ENCODE measurements at regions not wholly inside any gene's neighbourhood (a gene's known extent, or its start where the extent isn't known, plus 50 kb on each side); places are given as distances from the start of the nearest gene placed in this dataset.
"Not testable (repeated sequence)": the region's sequence is repeated elsewhere in the genome, so short reads cannot be mapped to it uniquely, and the experiment has no call there.

GRCh38 chr2:184444217-184444616 lies 154.1 kb upstream of the ZNF804A start:
- intact Hi-C loops (cut with micrococcal nuclease) = no loop called here
- Mint-ChIP-seq H3K4me3 (no peak overlapping the region), H3K27me3 (ENCODE audit: insufficient read depth) (no peaks in the 10 kb centered on the region), H3K4me1 (ENCODE audit: low read depth) (no peaks in the 10 kb centered on the region), H3K36me3 (ENCODE audit: low read depth) (no peaks in the 10 kb centered on the region), H3K9me3 (no peaks in the 10 kb centered on the region), H3K27ac (no peak overlapping the region)
- DNase-seq (ENCODE audit: low spot score) = no peak

DNA sequence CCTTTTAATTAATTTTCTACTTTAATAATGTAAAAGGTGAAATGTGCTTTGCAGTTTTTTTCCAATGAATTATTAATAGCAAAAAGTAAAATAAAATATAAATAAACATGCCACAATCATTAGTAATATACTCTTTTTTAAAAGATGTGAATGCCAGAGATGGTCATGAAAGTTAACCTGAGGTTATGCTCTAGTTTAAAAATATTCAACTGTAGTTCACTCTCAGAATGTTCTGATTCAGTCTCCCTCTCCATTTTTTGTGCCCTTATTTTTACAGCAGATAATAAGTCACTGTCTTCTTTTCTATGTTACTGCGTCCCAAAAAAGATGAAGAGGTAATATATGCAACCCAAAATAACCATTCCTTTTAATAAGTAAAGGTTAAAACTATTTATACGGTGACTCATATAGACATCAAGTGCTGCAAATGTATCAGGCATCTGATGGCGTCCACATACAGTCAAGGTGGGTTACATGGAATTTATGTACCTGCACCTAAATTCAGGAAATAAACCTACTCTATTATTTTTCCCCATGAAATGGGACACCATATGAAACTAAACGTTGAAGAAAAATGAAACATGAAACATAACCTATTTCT lies 153.6 kb upstream of the ZNF804A start:
- intact Hi-C loops (cut with micrococcal nuclease) = no loop called here

GRCh38 chr2:184449760-184450159 lies 148.6 kb upstream of the ZNF804A start:
- intact Hi-C loops (cut with micrococcal nuclease) = no loop called here

More for the DNA sequence above, 153.6 kb upstream of the ZNF804A start:
- no peaks in the 10 kb centered on the region for H3K27me3 Mint-ChIP-seq (ENCODE audit: insufficient read depth)
- H3K9me3 Mint-ChIP-seq = no peaks in the 10 kb centered on the region
- no peaks in the 10 kb centered on the region for H3K36me3 Mint-ChIP-seq (ENCODE audit: low read depth)
- H3K27ac Mint-ChIP-seq = no peak overlapping the region
- no peak for DNase-seq (ENCODE audit: low spot score)
- no peaks in the 10 kb centered on the region for H3K4me1 Mint-ChIP-seq (ENCODE audit: low read depth)
- no peak overlapping the region for H3K4me3 Mint-ChIP-seq

GRCh38 chr2:184452907-184453306 lies 145.4 kb upstream of the ZNF804A start:
- H3K27ac Mint-ChIP-seq = no peak overlapping the region
- no peaks in the 10 kb centered on the region for H3K27me3 Mint-ChIP-seq (ENCODE audit: insufficient read depth)
- H3K36me3 Mint-ChIP-seq (ENCODE audit: low read depth) = no peaks in the 10 kb centered on the region
- no peaks in the 10 kb centered on the region for H3K9me3 Mint-ChIP-seq
- intact Hi-C loops (cut with micrococcal nuclease) = no loop called here
- no peaks in the 10 kb centered on the region for H3K4me1 Mint-ChIP-seq (ENCODE audit: low read depth)
- DNase-seq (ENCODE audit: low spot score) = no peak
- no peak overlapping the region for H3K4me3 Mint-ChIP-seq

More at GRCh38 chr2:184449760-184450159, 148.6 kb upstream of the ZNF804A start:
- DNase-seq (ENCODE audit: low spot score) = no peak
- Mint-ChIP-seq H3K27ac (no peak overlapping the region), H3K27me3 (ENCODE audit: insufficient read depth) (no peaks in the 10 kb centered on the region), H3K9me3 (no peaks in the 10 kb centered on the region), H3K4me3 (no peak overlapping the region), H3K36me3 (ENCODE audit: low read depth) (no peaks in the 10 kb centered on the region), H3K4me1 (ENCODE audit: low read depth) (no peaks in the 10 kb centered on the region)

DNA sequence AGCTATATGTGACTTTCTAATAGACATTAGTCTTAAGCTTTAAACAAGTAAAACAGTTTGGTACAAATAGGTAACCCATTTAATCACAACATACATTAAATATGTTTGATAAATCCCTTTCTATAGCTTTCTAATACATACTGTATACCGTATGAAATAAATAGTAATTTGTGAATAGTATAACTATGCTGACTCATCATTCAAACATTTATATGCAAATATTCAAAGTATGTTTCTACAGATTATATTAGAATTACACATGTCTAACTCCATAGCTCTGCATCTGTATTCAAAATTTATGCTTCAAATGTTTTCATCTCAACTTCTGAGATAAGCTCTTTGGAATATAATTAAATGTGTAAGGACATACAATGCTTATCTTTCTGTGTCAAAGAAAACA lies 142.7 kb upstream of the ZNF804A start:
- Mint-ChIP-seq H3K27ac (no peak overlapping the region), H3K4me3 (no peak overlapping the region), H3K9me3 (no peaks in the 10 kb centered on the region), H3K27me3 (ENCODE audit: insufficient read depth) (no peaks in the 10 kb centered on the region), H3K4me1 (ENCODE audit: low read depth) (no peaks in the 10 kb centered on the region), H3K36me3 (ENCODE audit: low read depth) (no peaks in the 10 kb centered on the region)
- no peak for DNase-seq (ENCODE audit: low spot score)
- intact Hi-C loops (cut with micrococcal nuclease) = no loop called here

- H3K4me3 Mint-ChIP-seq; H3K9me3 Mint-ChIP-seq; H3K36me3 Mint-ChIP-seq (ENCODE audit: low read depth); intact Hi-C loops (cut with micrococcal nuclease); H3K4me1 Mint-ChIP-seq (ENCODE audit: low read depth); DNase-seq (ENCODE audit: low spot score); H3K27me3 Mint-ChIP-seq (ENCODE audit: insufficient read depth); H3K27ac Mint-ChIP-seq: not testable (repeated sequence)
Measured at GRCh38 chr2:184456693-184457092, 141.6 kb upstream of the ZNF804A start.

- no peak overlapping the region for H3K4me3 Mint-ChIP-seq
- no peak overlapping the region for H3K27ac Mint-ChIP-seq
- H3K9me3 Mint-ChIP-seq = no peaks in the 10 kb centered on the region
- no peaks in the 10 kb centered on the region for H3K4me1 Mint-ChIP-seq (ENCODE audit: low read depth)
- no peaks in the 10 kb centered on the region for H3K27me3 Mint-ChIP-seq (ENCODE audit: insufficient read depth)
- intact Hi-C loops (cut with micrococcal nuclease) = no loop called here
- H3K36me3 Mint-ChIP-seq (ENCODE audit: low read depth) = no peaks in the 10 kb centered on the region
- DNase-seq (ENCODE audit: low spot score) = no peak
Measured at GRCh38 chr2:184463102-184463865, 135.0 kb upstream of the ZNF804A start.

- no peaks in the 10 kb centered on the region for H3K9me3 Mint-ChIP-seq
- H3K36me3 Mint-ChIP-seq (ENCODE audit: low read depth) = no peaks in the 10 kb centered on the region
Measured at GRCh38 chr2:184463866-184464248, 134.5 kb upstream of the ZNF804A start.

GRCh38 chr2:184468826-184469225 lies 129.5 kb upstream of the ZNF804A start:
- Mint-ChIP-seq H3K27me3 (ENCODE audit: insufficient read depth) (no peaks in the 10 kb centered on the region), H3K4me1 (ENCODE audit: low read depth) (no peaks in the 10 kb centered on the region), H3K27ac (no peak overlapping the region), H3K9me3 (no peaks in the 10 kb centered on the region), H3K4me3 (no peak overlapping the region), H3K36me3 (ENCODE audit: low read depth) (no peaks in the 10 kb centered on the region)
- no peak for DNase-seq (ENCODE audit: low spot score)
- intact Hi-C loops (cut with micrococcal nuclease) = no loop called here

More at GRCh38 chr2:184463866-184464248, 134.5 kb upstream of the ZNF804A start:
- intact Hi-C loops (cut with micrococcal nuclease) = no loop called here
- DNase-seq (ENCODE audit: low spot score) = no peak
- H3K27ac Mint-ChIP-seq = no peak overlapping the region
- no peak overlapping the region for H3K4me3 Mint-ChIP-seq
- H3K4me1 Mint-ChIP-seq (ENCODE audit: low read depth) = no peaks in the 10 kb centered on the region
- H3K27me3 Mint-ChIP-seq (ENCODE audit: insufficient read depth) = no peaks in the 10 kb centered on the region

DNA sequence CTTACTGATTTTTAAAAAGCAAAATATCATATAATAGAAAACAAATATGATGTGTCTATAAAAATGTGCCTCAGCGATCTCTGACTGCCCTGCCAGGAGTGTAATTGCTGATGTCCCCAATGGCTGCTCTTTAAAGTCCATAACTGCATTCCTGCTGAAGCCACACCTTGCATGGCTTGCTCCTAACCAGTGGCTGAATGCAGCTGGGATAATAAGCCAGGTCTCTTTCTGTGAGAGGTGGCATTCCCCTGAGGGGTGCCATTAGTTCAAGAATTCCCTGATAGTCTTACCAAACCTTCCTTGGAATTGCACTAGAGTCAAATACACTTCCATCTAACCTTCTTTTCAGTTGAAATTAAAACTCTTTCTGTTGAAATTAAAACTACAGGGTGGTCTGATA lies 125.8 kb upstream of the ZNF804A start:
- DNase-seq (ENCODE audit: low spot score) = no peak
- Mint-ChIP-seq H3K4me3 (no peak overlapping the region), H3K27ac (no peak overlapping the region), H3K9me3 (no peaks in the 10 kb centered on the region), H3K36me3 (ENCODE audit: low read depth) (no peaks in the 10 kb centered on the region), H3K4me1 (ENCODE audit: low read depth) (no peaks in the 10 kb centered on the region), H3K27me3 (ENCODE audit: insufficient read depth) (no peaks in the 10 kb centered on the region)
- intact Hi-C loops (cut with micrococcal nuclease) = no loop called here

DNA sequence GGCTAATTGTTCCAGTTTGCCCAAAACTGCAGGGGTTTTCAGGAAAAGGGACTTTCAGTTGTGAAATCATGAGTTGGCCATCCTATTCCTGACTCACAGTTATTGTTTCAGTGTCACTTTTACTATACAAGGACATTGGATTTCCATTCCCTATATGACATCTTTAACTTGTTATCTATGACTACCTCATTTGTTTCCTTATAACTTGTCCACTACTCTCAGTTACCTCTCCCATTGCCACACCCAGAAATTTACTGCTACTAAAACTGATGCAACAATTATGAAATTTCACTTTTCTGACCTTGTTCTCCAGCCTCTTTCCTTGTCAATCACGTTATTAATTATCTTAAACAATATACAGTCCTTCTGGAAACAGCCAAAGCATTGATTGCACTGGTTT lies 116.5 kb upstream of the ZNF804A start:
- intact Hi-C loops (cut with micrococcal nuclease) = no loop called here
- H3K36me3 Mint-ChIP-seq (ENCODE audit: low read depth) = no peaks in the 10 kb centered on the region
- no peaks in the 10 kb centered on the region for H3K27me3 Mint-ChIP-seq (ENCODE audit: insufficient read depth)
- no peaks in the 10 kb centered on the region for H3K9me3 Mint-ChIP-seq
- DNase-seq (ENCODE audit: low spot score) = no peak
- H3K4me1 Mint-ChIP-seq (ENCODE audit: low read depth) = no peaks in the 10 kb centered on the region
- H3K27ac Mint-ChIP-seq = no peak overlapping the region
- no peak overlapping the region for H3K4me3 Mint-ChIP-seq

GRCh38 chr2:184498936-184499335 lies 99.4 kb upstream of the ZNF804A start:
- Mint-ChIP-seq H3K4me3 (no peak overlapping the region), H3K27me3 (ENCODE audit: insufficient read depth) (no peaks in the 10 kb centered on the region), H3K36me3 (ENCODE audit: low read depth) (no peaks in the 10 kb centered on the region), H3K27ac (no peak overlapping the region), H3K4me1 (ENCODE audit: low read depth) (no peaks in the 10 kb centered on the region), H3K9me3 (no peaks in the 10 kb centered on the region)
- no peak for DNase-seq (ENCODE audit: low spot score)
- intact Hi-C loops (cut with micrococcal nuclease) = no loop called here

DNA sequence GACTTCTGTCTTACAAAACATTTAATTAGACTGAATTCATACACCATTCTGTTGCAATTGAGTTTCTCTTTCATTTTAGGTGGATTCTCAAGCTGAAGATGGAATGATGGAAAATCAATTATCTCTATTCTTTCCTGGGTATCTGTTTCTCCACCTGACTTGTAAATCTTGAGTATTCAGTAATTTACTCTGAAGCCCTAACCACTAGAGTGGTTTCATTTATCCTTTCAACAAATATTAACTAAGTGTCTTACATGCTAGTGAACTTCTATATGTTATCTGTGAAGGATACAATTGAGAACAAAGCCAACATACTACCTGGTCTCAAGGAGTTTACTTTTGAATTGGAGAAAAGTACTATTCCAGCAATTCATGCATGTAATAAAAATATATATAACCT lies 94.1 kb upstream of the ZNF804A start:
- intact Hi-C loops (cut with micrococcal nuclease) = no loop called here
- Mint-ChIP-seq H3K27ac (no peak overlapping the region), H3K9me3 (peaks cover under 1% of the 10 kb centered on the region), H3K27me3 (ENCODE audit: insufficient read depth) (no peaks in the 10 kb centered on the region), H3K4me3 (no peak overlapping the region), H3K4me1 (ENCODE audit: low read depth) (no peaks in the 10 kb centered on the region), H3K36me3 (ENCODE audit: low read depth) (no peaks in the 10 kb centered on the region)
- no peak for DNase-seq (ENCODE audit: low spot score)
